Hypothalamus (tissue), 51 donors: ENCODE measurements at regions not wholly inside any gene's neighbourhood (a gene's known extent, or its start where the extent isn't known, plus 50 kb on each side); places are given as distances from the start of the nearest gene placed in this dataset.
"Not testable (repeated sequence)": the region's sequence is repeated elsewhere in the genome, so short reads cannot be mapped to it uniquely, and the experiment has no call there.

ENCODE experiments used
- DNase-seq, 51 donors: peaks; one replicate each; lab custom pipeline; 2025; lab: John Stamatoyannopoulos, UW

DNA sequence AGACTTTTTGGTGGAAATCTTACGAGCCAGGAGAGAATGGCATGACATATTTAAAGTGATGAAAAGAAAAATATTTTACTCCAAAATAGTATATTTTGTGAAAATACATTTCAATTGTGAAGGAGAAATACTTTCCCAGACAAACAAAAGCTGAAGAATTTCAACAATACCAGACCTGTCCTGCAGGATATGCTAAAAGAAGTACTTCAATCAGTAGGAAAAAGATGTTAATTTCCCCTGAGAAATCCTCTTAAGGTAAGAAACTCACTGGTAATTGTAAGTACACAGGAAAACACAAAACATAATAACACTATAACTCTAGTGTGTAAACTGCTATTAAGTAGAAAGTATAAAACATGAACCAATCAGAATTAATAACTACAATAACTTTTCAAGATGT lies 341.8 kb upstream of the GJE1 start:
- no peak for DNase-seq

- DNase-seq, result no peak
Measured at GRCh38 chr6:141788096-141788495, 344.6 kb upstream of the GJE1 start.

- DNase-seq, result no peak
Measured at GRCh38 chr6:141783585-141783984, 349.1 kb upstream of the GJE1 start.

- no peak for DNase-seq
Measured at GRCh38 chr6:141780296-141780695, 352.4 kb upstream of the GJE1 start.

- DNase-seq, result no peak
Measured at GRCh38 chr6:141764388-141764787, 368.3 kb upstream of the GJE1 start.

- no peak for DNase-seq
Measured at GRCh38 chr6:141758430-141758829, 374.3 kb upstream of the GJE1 start.

DNA sequence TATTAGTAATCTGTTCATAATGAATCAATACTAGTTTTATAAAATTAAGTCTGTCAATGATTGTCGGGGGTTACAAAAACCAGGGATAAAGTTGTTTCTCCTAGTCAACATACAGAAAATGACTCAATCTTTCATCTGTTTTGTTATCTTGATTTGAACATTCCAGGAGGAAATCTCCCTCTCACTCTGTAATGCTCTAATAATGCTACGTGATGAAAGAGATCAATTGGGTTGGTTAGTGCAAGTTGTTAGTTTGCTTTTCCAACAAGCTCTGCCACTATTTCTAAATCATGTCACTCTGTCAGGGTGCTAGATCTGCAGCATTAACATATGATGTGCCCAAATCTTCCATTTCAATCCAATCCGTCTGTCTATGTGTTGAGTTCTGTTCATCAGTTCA lies 379.5 kb upstream of the GJE1 start:
- DNase-seq, result no peak

DNA sequence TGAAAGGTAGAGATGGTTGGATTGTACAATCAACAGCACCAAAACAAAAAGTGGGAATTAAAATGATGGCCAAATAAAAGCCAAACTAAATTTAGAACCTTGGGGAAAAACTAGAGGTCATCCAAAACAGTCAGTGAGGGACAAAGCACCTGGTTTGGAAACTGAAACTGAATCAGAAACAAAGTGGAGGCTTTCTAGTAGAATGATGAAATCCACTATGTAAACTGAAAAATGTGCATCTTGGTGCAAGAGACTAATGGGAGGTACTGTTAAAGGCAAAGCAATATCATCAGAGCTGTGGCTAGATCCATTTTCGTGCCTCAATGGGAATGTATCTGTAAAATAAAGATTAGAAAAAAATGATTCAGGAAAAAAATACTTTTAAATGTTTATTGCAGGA lies 380.0 kb upstream of the GJE1 start:
- no peak for DNase-seq

- not testable (repeated sequence) for DNase-seq
Measured at GRCh38 chr6:141746324-141746723, 386.4 kb upstream of the GJE1 start.

DNA sequence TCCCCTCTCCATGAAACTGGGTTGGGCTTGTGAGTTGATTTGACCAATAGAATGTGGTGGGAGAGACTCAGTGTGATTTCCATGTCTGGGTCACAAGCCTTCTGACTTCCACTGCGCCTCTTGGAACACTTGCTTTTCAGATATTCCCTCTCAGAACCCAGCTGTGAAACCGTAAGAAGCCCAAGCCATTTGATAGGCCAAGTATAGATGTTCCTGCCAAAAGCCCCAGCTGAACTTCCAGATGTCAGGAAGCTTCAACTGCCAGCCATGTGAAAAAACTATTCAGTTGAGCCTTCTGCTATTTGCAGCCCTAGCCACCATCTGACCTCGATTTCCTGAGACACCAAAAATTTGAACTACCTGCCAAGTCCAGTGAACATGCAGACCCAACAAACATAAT lies 387.8 kb upstream of the GJE1 start:
- DNase-seq, result no peak

DNA sequence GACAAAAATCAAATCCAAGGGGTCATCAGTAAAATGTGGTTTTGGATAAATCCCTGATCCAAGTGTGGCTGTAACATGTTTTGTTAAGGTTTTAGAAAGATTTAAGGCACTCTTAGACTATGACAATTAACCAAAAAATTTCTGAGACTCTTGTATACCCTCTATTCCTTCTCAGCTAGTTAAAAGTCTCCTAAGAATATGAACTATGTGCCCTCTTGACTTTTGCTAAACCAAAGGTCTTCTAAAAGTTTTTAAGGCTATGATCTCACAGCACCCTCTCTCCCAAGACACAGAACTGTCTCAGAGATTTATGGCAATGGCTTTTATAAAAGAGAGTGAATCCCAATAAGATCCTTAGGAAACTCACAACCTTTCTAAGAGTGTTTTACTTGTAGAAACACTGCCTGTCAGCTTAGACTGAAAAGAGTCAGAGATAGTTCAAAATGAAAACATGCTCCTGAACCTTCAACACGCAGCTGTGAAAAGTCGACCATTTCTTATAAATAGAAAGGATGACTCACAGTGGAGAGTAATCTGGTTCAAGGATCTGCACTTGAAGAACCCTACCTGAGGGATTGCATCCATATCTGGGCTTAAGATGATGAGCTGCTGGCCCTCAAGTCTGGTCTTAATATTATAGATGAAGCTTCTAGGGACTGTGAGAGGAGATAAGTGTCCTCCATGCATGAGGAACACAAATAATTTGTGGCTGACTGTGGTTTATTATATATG lies 388.4 kb upstream of the GJE1 start:
- DNase-seq, result no peak

DNA sequence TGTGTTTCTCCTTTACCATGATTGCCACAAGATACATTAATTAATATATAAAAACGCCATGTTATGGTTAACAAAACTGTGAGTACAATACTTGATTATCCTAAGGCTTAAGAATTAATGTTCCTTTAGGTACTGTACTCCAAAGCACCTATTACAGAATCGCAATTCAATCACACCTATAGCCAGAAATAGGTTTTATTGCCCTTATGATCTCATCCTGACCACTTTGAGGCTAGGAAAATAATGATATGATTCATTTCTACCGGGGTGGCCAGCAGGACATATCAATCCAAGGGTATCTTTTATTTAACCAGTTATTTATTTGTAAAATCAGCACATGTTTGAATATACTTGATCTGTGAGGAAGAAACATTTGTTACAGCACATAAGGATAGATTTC lies 396.6 kb upstream of the GJE1 start:
- DNase-seq, result no peak

- DNase-seq, result no peak
Measured at GRCh38 chr6:141735126-141735525, 397.6 kb upstream of the GJE1 start.

DNA sequence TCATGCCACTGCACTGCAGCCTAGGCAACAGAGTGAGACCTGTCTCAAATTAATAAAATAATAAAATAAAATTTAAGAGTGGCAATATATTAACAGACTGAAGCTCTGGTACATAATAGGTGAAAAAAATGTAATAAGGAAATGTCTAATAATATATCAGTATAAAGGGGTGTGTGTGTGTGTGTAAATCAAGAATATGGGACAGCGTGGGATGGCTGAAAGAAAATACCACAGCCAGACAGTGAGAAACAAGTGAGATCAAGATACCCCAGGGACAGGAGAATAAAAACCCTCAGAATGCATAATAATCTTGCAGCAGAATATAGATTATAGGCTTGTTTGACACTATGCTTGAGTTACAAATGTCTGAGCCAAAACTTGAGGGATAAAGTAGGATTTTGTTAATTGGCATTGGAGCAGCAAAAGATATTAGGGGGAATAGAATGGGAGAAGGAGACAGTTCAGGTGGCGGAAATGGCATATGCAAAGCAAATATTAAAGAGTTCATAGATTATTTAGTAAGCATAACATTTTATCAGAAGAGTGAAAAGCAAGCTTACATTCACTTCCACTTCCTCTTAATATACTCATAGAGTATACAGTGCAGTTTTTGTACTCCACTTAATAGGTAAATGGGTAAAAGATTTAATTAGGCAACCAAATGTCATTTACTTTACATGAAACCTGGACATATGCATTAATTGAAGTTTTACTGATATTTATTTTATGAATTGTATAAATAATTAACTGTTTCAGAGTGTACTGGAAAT lies 398.5 kb upstream of the GJE1 start:
- DNase-seq, result no peak

DNA sequence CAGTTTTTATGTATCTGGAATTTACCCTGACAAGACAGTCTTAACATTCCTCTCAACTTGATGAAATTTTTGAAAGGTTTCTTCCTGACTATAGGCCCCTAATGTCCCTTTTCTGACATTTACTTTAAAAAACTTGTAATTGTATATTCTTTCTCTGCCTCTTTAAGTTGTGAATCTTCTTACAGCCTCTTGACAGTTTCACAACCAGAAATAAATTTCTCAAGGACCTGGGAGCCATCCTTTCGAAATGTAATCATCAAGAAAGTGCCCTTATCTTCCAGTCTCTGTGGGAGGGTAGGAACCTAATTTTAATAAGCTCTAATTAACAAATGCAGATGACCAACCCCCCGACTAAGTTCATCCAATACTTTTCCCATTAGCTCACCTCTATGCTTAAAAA lies 403.6 kb upstream of the GJE1 start:
- no peak for DNase-seq

GRCh38 chr6:141728330-141728729 lies 404.4 kb upstream of the GJE1 start:
- DNase-seq, result no peak

DNA sequence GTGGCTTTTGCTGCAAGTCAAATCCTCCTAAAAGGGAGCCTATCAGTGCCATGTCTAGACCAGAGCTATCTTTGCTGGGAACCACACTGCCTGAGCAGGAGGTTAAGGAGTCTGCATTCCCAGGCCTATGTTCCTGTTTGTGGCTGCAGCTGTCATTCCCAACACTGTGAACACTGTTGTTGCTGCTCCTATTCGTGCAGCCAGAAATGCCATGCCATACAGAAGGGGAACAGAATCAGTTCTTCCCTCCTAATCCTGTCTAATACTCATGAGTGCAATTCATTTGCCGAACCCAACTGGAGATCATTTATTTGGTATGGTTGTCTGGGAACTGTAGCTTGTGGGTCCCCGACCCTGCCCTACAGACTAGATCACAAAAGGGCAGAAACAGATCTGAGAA lies 406.5 kb upstream of the GJE1 start:
- DNase-seq, result no peak

DNA sequence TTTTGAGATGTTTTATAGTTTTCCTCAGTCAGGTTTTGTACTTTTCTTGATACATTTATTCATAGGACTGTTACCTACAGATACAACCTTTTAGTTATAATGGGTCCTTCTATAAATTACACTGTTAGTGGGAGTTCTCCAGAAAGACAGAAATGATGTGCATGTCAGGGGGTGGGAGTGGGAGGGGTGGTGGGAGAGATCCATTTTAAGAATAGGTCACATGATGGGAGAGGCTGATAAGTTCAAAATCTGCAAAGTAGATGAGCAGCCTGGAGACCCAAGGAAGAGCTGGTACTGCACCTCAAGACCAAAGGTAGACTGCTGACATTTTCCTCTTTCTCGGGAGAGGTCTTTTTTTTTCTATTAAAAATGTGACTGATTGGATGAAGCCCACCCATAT lies 408.0 kb upstream of the GJE1 start:
- no peak for DNase-seq

DNA sequence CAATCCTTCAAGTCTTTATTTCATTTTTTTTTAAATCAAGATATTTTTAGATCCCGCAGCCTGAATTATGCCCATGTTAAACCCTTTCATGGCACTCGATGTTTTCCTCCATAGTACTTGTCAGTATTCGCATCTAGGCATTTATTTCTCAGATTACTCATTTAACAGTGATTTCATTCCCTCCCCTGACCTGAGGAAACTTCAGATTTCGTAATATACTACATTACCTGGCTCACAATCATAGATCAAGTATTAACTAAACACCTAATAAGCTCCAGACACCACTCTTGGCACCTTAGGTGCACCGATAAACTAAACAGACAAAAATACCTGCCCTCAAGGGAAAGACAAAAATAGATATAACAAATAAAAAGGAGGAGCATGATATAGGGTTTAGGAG lies 413.2 kb upstream of the GJE1 start:
- DNase-seq, result no peak

DNA sequence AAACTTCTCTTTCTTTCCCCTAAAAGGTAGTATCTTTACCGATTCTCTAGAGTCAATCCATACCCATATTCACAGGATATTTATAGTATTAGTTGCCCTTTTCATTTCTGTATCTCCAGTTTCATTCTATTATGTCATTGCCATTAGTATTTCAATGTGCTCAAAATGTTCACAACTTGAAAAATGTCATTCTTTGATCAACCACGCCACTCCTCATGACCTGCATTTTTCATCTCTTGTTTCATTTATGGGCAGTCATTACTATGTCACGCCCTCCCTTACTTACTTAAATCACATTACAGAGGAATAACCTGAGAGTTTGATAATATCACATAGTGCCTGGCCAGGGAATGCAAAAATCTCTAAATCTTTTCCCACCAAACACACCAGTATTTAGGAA lies 427.3 kb upstream of the GJE1 start:
- DNase-seq, result no peak

DNA sequence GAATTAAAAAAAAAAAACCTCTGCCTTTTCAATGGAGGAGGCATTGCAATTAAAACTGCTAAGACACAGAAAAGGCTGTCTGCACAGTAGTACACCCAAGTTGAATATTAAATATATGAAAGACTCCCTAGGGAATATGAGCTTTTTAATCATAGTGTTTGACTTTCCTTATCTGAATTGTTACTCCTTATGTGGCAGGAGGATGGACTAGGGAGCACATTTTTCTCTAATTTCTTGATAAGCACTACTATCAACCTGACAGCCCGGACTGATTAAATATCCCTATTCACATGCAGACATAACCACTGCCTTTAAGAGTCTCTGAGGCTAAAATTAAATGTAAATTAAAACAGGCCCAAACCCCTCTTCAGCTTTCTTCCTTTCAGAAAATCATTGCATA lies 428.6 kb upstream of the GJE1 start:
- DNase-seq, result no peak

DNA sequence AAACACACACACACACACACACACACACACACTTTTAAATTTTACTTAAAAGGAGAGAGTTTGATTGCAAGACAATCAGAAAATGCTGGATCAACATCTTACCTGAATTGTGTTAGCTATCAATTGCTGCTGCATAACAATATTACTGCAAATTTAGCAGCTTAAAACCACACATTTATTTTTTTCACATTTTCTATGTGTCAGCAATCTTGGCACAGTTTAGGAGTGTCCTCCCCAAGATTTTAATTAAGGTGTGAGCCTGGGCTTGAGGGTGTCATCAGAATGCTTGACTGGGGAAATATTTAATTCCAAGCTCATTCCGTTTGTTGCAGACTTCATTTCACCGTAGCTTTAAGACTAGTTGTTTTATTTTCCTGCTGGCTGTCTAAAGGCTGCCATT lies 431.0 kb upstream of the GJE1 start:
- DNase-seq, result no peak

DNA sequence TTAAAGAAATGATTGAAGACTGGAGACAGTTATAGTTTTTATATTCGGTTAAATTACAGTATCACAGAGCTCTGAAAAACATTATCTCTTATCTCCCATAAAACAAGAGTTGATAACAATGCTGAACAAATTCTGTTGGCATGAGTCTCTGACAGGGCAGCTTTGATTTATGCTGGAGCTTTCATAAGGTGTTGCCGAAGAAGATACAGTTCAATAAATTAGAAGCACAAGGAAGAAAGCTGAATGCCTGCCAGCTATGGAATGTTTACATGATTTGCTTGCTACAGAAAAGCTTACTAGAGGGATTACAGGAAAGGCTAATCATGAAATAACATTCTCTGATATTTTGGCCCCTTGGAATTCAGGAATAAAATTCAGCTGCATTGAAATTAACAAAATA lies 431.9 kb upstream of the GJE1 start:
- no peak for DNase-seq
